ENCODE measurements at regions not wholly inside any gene's neighbourhood (a gene's known extent, or its start where the extent isn't known, plus 50 kb on each side); places are given as distances from the start of the nearest gene placed in this dataset.

- ChIA-PET CTCF (interaction anchor here (0.6 kb wide), 1 partner anchor 442 kb away, joined by 7 read pairs; no protein-coding TSS in a partner anchor), POLR2A (no interaction called here)
- in situ Hi-C loops (cut with HindIII; ENCODE audit: low pct_unique_long_range_greater_than_20kb, low sequenced_read_pairs), result no loop called here
- H3K27me3 ChIP-seq (ENCODE audit: control insufficient read depth, insufficient read depth, low read length), result peaks cover 5% of the 10 kb centered on the region
- H3K36me3 ChIP-seq (ENCODE audit: control insufficient read depth, insufficient read depth, low read length), result no peaks in the 10 kb centered on the region
- TF ChIP-seq CTCF (IDR thresholded peaks at IDR 0.05), result no peak
- no peak for ATAC-seq
- no peaks in the 10 kb centered on the region for H3K4me1 ChIP-seq (ENCODE audit: control insufficient read depth, insufficient read depth, low read length)
- intact Hi-C loops (cut with micrococcal nuclease; ENCODE audit: unreplicated experiment), result no loop called here
- H3K27ac ChIP-seq (ENCODE audit: low read length), result no peak overlapping the region
- H3K4me3 ChIP-seq (ENCODE audit: low read depth in 2 of 2, low read length in 2 of 2), result no peak overlapping the region
- H3K9me3 ChIP-seq (ENCODE audit: control insufficient read depth, insufficient read depth, low read depth, low read length), result no peaks in the 10 kb centered on the region
- DNase-seq (ENCODE audit: low read depth, low spot score), result no peak
- no TSS peak for BruUV-seq (replicated peaks)
Observed at GRCh38 chr5:176730815-176731475, 79.4 kb upstream of the UNC5A start.

GRCh38 chr5:176731506-176732160, 78.7 kb upstream of the UNC5A start:
- H3K27me3 ChIP-seq (ENCODE audit: control insufficient read depth, insufficient read depth, low read length), result peaks cover 5% of the 10 kb centered on the region
- H3K4me1 ChIP-seq (ENCODE audit: control insufficient read depth, insufficient read depth, low read length), result no peaks in the 10 kb centered on the region
- BruUV-seq (replicated peaks), result no TSS peak
- no peaks in the 10 kb centered on the region for H3K9me3 ChIP-seq (ENCODE audit: control insufficient read depth, insufficient read depth, low read depth, low read length)
- CTCF ChIA-PET, result no interaction called here
- intact Hi-C loops (cut with micrococcal nuclease; ENCODE audit: unreplicated experiment), result no loop called here
- H3K27ac ChIP-seq (ENCODE audit: low read length), result no peak overlapping the region
- ATAC-seq (no peak), DNase-seq (ENCODE audit: low read depth, low spot score) (no peak)
- H3K4me3 ChIP-seq (ENCODE audit: low read depth in 2 of 2, low read length in 2 of 2), result no peak overlapping the region
- TF ChIP-seq REST (IDR thresholded peaks at IDR 0.05; ENCODE audit: insufficient read depth in 1 of 2, low read depth in 2 of 2, low read length in 1 of 2) (no peak), SIN3A (IDR thresholded peaks at IDR 0.05; ENCODE audit: borderline replicate concordance, insufficient read depth, low read depth, low read length) (no peak), CTCF (IDR thresholded peaks at IDR 0.05) (no peak), TCF7L2 (IDR thresholded peaks at IDR 0.05; ENCODE audit: low read depth, low read length) (no peak), POLR2AphosphoS5 (IDR thresholded peaks at IDR 0.05; ENCODE audit: low read depth, low read length) (no peak)
- POLR2A ChIA-PET, result no interaction called here
- no peaks in the 10 kb centered on the region for H3K36me3 ChIP-seq (ENCODE audit: control insufficient read depth, insufficient read depth, low read length)
- in situ Hi-C loops (cut with HindIII; ENCODE audit: low pct_unique_long_range_greater_than_20kb, low sequenced_read_pairs), result no loop called here
